Upper lobe of left lung (tissue), 6 donors: ENCODE measurements at regions not wholly inside any gene's neighbourhood (a gene's known extent, or its start where the extent isn't known, plus 50 kb on each side); places are given as distances from the start of the nearest gene placed in this dataset.

Experiments used
- ATAC-seq, 2 donors: fragments of 200-7000 bp; cut with Tn5 transposase; one replicate each; pipeline ENCODE4 v1.9.1; 2022; ENCODE audit warnings: mild to moderate bottlenecking in 2 of 2, moderate library complexity in 2 of 2; ENCODE audit not compliant: low FRiP score in 2 of 2
- DNase-seq, 2 donors: peaks; one replicate each; pipeline ENCODE4 v3.0.0-alpha.2; 2019 to 2020
- H3K27ac ChIP-seq, 4 donors: fragments of 200-600 bp; sonication (generic); one replicate each; pipeline ENCODE4 v1.5.1; 2016 to 2019
- H3K27me3 ChIP-seq, 4 donors: fragments of 200-600 bp; sonication (generic); one replicate each; pipeline ENCODE4 v1.5.1; 2017 to 2019
- H3K36me3 ChIP-seq, 4 donors: fragments of 200-600 bp; sonication (generic); one replicate each; pipeline ENCODE4 v1.5.1; 2016 to 2019
- H3K4me1 ChIP-seq, 4 donors: fragments of 200-600 bp; sonication (generic); one replicate each; pipeline ENCODE4 v1.5.1; 2018 to 2019
- H3K4me3 ChIP-seq, 4 donors: fragments of 200-600 bp; sonication (generic); one replicate each; pipeline ENCODE4 v1.5.1; 2017 to 2019; ENCODE audit warnings: mild to moderate bottlenecking in 2 of 4, moderate library complexity in 1 of 4
- H3K9me3 ChIP-seq, 4 donors: fragments of 200-600 bp; sonication (generic); one replicate each; pipeline ENCODE4 v1.5.1; 2018 to 2019
- CTCF ChIP-seq, 6 experiments: fragments of 450-650 bp in 4 of 6; fragments of 200-600 bp in 2 of 6; sonication (generic) in 2 of 6; IDR thresholded peaks; one replicate each; pipeline ENCODE4 v1.5.1; 2016 to 2019; ENCODE audit warnings: antibody characterized with exemption in 6 of 6
- EP300 ChIP-seq, 4 donors: sonication (generic); formaldehyde crosslinking; IDR thresholded peaks; one replicate each; pipeline ENCODE4 v1.5.1; 2017; ENCODE audit warnings: antibody characterized with exemption in 4 of 4, control low read depth in 2 of 4
- POLR2A ChIP-seq, 4 donors: fragments of 450-650 bp; IDR thresholded peaks; one replicate each; pipeline ENCODE4 v1.5.1; 2016 to 2017; ENCODE audit warnings: antibody characterized with exemption in 4 of 4, mild to moderate bottlenecking in 2 of 4
- POLR2AphosphoS5 ChIP-seq, 2 donors: sonication (generic); formaldehyde crosslinking; IDR thresholded peaks; one replicate each; pipeline ENCODE4 v1.5.1; 2017; ENCODE audit warnings: antibody characterized with exemption in 2 of 2
- WGBS, 2 donors: methylation state at CpG; one replicate each; pipeline ENCODE4 v1.1.5; 2017 to 2018; 5-methylcytosine and 5-hydroxymethylcytosine counted together
- donor health status: DM: no; HTN: no; CAD: no; lungs with moderate emphysema.
- donor health status: DM: no; HTN: yes; CAD: no; lungs with severe emphysema.

DNA sequence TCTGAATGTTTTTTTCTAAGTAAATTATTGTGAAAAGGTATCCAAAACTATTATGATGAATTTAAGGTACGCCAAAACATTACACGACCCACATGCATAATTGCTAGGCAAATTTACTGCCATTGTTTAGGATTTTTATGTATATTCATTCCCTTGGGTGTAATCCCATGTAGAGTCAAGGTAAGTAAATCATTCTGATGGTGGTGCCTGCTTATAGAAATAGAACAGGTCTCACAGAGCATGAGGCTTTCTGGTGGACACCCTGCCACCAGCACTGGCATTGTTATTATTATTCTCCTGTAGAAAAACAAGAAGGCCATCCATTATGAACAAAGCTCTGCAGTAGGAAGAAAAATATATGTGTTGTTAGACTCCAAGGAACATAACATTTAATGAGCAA is 111.7 kb upstream of the ZNF804B start:
- DNase-seq (no peak), ATAC-seq (no peak)
- TF ChIP-seq CTCF (IDR thresholded peaks at IDR 0.05) (no peak), EP300 (IDR thresholded peaks at IDR 0.05) (no peak)
- H3K4me1 ChIP-seq, result no peaks in the 10 kb centered on the region
- WGBS, 2 donors, result 74 to 87% methylated on average over 2 of the region's 2 CpGs
- H3K27ac ChIP-seq, result no peak overlapping the region
- no peaks in the 10 kb centered on the region for H3K27me3 ChIP-seq
- no peak overlapping the region for H3K4me3 ChIP-seq
- no peaks in the 10 kb centered on the region for H3K36me3 ChIP-seq
- no peaks in the 10 kb centered on the region for H3K9me3 ChIP-seq

GRCh38 chr7:88638583-88638982 is 120.9 kb upstream of the ZNF804B start:
- TF ChIP-seq EP300 (IDR thresholded peaks at IDR 0.05), result no peak
- no peak for TF ChIP-seq POLR2A (IDR thresholded peaks at IDR 0.05)
- TF ChIP-seq CTCF (IDR thresholded peaks at IDR 0.05), result no peak
- no peak for TF ChIP-seq POLR2AphosphoS5 (IDR thresholded peaks at IDR 0.05)
- Histone ChIP-seq H3K4me3 (no peak overlapping the region), H3K4me1 (no peaks in the 10 kb centered on the region), H3K27me3 (no peaks in the 10 kb centered on the region), H3K9me3 (no peaks in the 10 kb centered on the region), H3K27ac (no peak overlapping the region), H3K36me3 (no peaks in the 10 kb centered on the region)
- 82 to 87% methylated on average over 6 of the region's 6 CpGs for WGBS, 2 donors
- ATAC-seq, result no peak
- DNase-seq, result no peak

- no peak for TF ChIP-seq EP300 (IDR thresholded peaks at IDR 0.05)
- no peak for TF ChIP-seq CTCF (IDR thresholded peaks at IDR 0.05)
- no peak for TF ChIP-seq POLR2A (IDR thresholded peaks at IDR 0.05)
- TF ChIP-seq POLR2AphosphoS5 (IDR thresholded peaks at IDR 0.05), result no peak
Observed at GRCh38 chr7:88637795-88638194, 121.7 kb upstream of the ZNF804B start.

DNA sequence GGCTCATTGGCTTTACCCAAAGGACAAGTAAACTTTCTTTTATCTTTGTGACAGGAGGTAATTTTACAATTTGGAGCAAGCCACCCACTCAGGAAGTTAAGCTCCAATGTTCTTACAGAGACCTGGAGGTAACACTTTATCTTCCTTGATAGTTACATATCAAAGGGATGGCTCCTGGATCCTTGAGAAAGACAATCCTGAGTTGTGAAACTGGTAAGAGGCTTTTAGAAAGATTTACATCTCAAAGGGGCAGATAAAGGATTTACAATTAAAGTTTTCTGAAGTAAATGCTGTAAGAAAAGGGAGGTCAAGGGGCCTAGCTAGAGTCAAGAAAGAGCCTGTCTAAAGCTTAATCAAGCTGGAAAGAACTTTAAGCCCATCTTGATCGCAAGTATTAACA is 124.4 kb upstream of the ZNF804B start:
- TF ChIP-seq POLR2AphosphoS5 (IDR thresholded peaks at IDR 0.05) (no peak), EP300 (IDR thresholded peaks at IDR 0.05) (no peak), CTCF (IDR thresholded peaks at IDR 0.05) (no peak), POLR2A (IDR thresholded peaks at IDR 0.05) (no peak)
- H3K36me3 ChIP-seq, result no peaks in the 10 kb centered on the region
- H3K4me1 ChIP-seq, result no peaks in the 10 kb centered on the region
- H3K27ac ChIP-seq, result no peak overlapping the region
- ATAC-seq (no peak), DNase-seq (no peak)
- H3K27me3 ChIP-seq, result no peaks in the 10 kb centered on the region
- 40 to 64% methylated on average over 1 of the region's 1 CpG for WGBS, 2 donors
- no peaks in the 10 kb centered on the region for H3K9me3 ChIP-seq
- H3K4me3 ChIP-seq, result no peak overlapping the region

More at GRCh38 chr7:88637795-88638194, 121.7 kb upstream of the ZNF804B start:
- H3K27me3 ChIP-seq, result no peaks in the 10 kb centered on the region
- no peak overlapping the region for H3K27ac ChIP-seq
- no peak for DNase-seq
- no peak for ATAC-seq
- no peaks in the 10 kb centered on the region for H3K36me3 ChIP-seq
- no peaks in the 10 kb centered on the region for H3K4me1 ChIP-seq
- no peaks in the 10 kb centered on the region for H3K9me3 ChIP-seq
- H3K4me3 ChIP-seq, result no peak overlapping the region

GRCh38 chr7:88629559-88629958 is 129.9 kb upstream of the ZNF804B start:
- ATAC-seq, result no peak
- Histone ChIP-seq H3K27me3 (no peaks in the 10 kb centered on the region), H3K27ac (no peak overlapping the region), H3K4me3 (no peak overlapping the region), H3K4me1 (no peaks in the 10 kb centered on the region), H3K9me3 (no peaks in the 10 kb centered on the region), H3K36me3 (no peaks in the 10 kb centered on the region)
- no peak for DNase-seq
- 63 to 65% methylated on average over 1 of the region's 1 CpG for WGBS, 2 donors
- TF ChIP-seq POLR2AphosphoS5 (IDR thresholded peaks at IDR 0.05) (no peak), EP300 (IDR thresholded peaks at IDR 0.05) (no peak)
